ENCODE measurements at regions not wholly inside any gene's neighbourhood (a gene's known extent, or its start where the extent isn't known, plus 50 kb on each side); places are given as distances from the start of the nearest gene placed in this dataset.

DNA sequence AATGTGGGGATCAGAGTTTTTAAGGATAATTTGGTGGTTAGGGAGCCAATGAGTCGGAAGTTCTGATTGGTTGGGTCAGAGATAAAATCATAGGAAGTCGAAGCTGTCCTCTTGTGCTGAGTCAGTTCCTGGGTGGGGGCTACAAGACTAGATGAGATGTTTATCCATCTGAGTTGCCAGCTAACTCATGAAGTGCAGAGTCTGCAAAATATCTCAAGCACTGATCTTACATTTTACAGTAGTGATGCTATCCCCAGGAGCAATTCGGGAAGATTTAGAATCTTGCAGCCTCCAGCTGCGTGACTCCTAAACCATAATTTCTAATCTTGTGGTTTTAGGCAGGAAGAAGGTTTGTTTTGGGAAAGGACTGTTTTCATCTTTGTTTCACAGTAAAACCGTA, 565.8 kb upstream of the SPANXN1 start:
- TF ChIP-seq ZBTB7A (IDR thresholded peaks at IDR 0.05; ENCODE audit: low read depth), result no peak
- no peak for TF ChIP-seq CREB1 (IDR thresholded peaks at IDR 0.05; ENCODE audit: low read depth)
- no peak for TF ChIP-seq CEBPB (IDR thresholded peaks at IDR 0.05)
- no peak for TF ChIP-seq RAD21 (IDR thresholded peaks at IDR 0.05; ENCODE audit: low read depth)
- no peak for TF ChIP-seq TCF12 (IDR thresholded peaks at IDR 0.05; ENCODE audit: low read depth)
- TF ChIP-seq, protein P1, sequence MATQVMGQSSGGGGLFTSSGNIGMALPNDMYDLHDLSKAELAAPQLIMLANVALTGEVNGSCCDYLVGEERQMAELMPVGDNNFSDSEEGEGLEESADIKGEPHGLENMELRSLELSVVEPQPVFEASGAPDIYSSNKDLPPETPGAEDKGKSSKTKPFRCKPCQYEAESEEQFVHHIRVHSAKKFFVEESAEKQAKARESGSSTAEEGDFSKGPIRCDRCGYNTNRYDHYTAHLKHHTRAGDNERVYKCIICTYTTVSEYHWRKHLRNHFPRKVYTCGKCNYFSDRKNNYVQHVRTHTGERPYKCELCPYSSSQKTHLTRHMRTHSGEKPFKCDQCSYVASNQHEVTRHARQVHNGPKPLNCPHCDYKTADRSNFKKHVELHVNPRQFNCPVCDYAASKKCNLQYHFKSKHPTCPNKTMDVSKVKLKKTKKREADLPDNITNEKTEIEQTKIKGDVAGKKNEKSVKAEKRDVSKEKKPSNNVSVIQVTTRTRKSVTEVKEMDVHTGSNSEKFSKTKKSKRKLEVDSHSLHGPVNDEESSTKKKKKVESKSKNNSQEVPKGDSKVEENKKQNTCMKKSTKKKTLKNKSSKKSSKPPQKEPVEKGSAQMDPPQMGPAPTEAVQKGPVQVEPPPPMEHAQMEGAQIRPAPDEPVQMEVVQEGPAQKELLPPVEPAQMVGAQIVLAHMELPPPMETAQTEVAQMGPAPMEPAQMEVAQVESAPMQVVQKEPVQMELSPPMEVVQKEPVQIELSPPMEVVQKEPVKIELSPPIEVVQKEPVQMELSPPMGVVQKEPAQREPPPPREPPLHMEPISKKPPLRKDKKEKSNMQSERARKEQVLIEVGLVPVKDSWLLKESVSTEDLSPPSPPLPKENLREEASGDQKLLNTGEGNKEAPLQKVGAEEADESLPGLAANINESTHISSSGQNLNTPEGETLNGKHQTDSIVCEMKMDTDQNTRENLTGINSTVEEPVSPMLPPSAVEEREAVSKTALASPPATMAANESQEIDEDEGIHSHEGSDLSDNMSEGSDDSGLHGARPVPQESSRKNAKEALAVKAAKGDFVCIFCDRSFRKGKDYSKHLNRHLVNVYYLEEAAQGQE (IDR thresholded peaks at IDR 0.05; ENCODE audit: low read depth), result no peak
- TF ChIP-seq FOXM1 (IDR thresholded peaks at IDR 0.05; ENCODE audit: borderline replicate concordance, low read depth), result no peak
- no peak for TF ChIP-seq EGR1 (IDR thresholded peaks at IDR 0.05)
- TF ChIP-seq, protein P2, sequence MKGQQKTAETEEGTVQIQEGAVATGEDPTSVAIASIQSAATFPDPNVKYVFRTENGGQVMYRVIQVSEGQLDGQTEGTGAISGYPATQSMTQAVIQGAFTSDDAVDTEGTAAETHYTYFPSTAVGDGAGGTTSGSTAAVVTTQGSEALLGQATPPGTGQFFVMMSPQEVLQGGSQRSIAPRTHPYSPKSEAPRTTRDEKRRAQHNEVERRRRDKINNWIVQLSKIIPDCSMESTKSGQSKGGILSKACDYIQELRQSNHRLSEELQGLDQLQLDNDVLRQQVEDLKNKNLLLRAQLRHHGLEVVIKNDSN (IDR thresholded peaks at IDR 0.05), result no peak

DNA sequence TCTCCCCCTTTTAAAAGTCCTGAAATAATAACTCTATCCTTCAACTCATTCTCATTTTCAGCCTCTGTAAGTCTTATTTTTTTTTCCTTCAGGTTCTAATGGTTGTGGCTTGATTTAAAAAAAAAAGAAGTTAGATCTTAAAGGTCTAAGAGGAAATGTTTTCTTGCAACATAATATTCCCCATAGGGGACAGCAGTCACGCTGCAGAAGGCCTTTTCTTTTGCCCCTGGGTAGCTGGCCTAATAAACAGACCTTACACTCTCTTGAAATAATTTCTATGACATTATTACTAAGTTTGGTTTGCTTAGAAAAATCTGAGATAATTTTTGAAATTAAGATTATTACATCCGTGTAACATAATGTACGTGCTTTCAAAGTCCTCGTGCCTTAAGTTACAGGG, 564.1 kb upstream of the SPANXN1 start:
- TF ChIP-seq ZBTB7A (IDR thresholded peaks at IDR 0.05; ENCODE audit: low read depth), result no peak
- TF ChIP-seq, protein P3, sequence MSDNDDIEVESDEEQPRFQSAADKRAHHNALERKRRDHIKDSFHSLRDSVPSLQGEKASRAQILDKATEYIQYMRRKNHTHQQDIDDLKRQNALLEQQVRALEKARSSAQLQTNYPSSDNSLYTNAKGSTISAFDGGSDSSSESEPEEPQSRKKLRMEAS (IDR thresholded peaks at IDR 0.05), result no peak
- TF ChIP-seq TEAD4 (IDR thresholded peaks at IDR 0.05), result no peak
- TF ChIP-seq YY1 (IDR thresholded peaks at IDR 0.05; ENCODE audit: low read depth), result no peak
- TF ChIP-seq, protein P1 (IDR thresholded peaks at IDR 0.05; ENCODE audit: low read depth), result no peak
- TF ChIP-seq TCF12 (IDR thresholded peaks at IDR 0.05; ENCODE audit: low read depth), result no peak
- TF ChIP-seq, protein P2 (IDR thresholded peaks at IDR 0.05), result no peak
- TF ChIP-seq TAF1 (IDR thresholded peaks at IDR 0.05; ENCODE audit: low read depth), result no peak
- no peak for TF ChIP-seq CEBPB (IDR thresholded peaks at IDR 0.05)
- TF ChIP-seq NFIC (IDR thresholded peaks at IDR 0.05), result no peak
- no peak for TF ChIP-seq RAD21 (IDR thresholded peaks at IDR 0.05; ENCODE audit: low read depth)
- no peak for TF ChIP-seq FOXM1 (IDR thresholded peaks at IDR 0.05; ENCODE audit: borderline replicate concordance, low read depth)
- TF ChIP-seq CREB1 (IDR thresholded peaks at IDR 0.05; ENCODE audit: low read depth), result no peak
- TF ChIP-seq EP300 (IDR thresholded peaks at IDR 0.05; ENCODE audit: borderline replicate concordance), result no peak
- no peak for TF ChIP-seq EGR1 (IDR thresholded peaks at IDR 0.05)

DNA sequence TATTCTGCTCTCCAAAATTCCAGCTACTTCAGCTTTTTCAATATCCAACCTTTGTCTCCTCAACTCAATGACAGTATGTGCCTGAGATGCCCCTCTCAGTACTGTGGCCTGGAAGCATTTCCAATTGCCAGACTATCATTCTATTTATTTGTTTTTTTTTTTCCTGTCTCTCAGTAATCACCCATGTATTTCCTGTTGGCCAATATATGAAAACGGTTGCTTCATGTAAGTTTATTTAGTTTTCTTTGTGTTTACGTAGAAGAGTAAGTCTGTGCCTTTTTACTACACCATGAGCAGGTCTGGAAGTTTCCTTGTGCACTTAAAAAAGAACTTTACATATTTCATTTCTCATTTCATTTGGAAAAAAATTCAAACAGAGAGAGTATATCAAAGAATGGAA, 537.5 kb upstream of the SPANXN1 start:
- no peak for TF ChIP-seq NFIC (IDR thresholded peaks at IDR 0.05)
- TF ChIP-seq, protein P2 (IDR thresholded peaks at IDR 0.05), result no peak
- no peak for TF ChIP-seq TCF12 (IDR thresholded peaks at IDR 0.05; ENCODE audit: low read depth)

DNA sequence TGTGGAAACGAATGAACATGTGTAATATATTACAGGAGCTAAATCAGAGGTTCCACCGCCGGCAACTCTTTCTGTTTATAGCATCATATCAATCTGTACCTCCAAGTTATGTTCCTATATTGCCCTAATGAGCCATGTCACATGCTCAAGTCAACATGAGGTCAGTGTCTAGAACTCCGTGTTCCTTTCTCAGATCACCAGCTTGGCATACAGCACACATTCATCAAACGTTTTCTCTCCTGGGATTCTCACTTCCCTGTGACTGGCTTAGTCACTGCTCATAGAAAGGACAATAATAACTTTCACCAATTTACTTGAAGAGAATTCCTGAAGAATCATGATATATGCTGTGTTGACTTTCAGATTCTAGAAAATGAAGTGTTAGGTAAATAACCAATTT, 532.0 kb upstream of the SPANXN1 start:
- TF ChIP-seq NFIC (IDR thresholded peaks at IDR 0.05), result no peak
- TF ChIP-seq, protein P3 (IDR thresholded peaks at IDR 0.05), result no peak

DNA sequence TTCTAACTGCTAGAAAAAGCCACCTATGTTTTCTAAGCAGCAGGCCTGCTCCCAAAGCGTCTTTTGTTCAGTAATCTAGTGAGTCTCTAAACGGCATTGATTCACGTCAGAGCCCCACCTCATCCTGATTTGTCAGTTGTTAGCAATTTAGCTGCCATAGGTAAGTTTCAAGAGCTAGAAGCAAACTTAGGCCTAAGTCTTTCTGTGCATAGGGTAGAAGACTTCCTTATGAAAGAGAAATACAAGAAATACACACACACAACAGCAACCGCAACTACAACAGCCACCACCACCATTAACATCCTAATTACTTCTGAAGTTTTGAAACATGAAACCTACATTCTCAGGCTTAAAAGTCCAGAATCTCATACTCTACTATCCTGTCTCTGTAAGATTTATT, 531.1 kb upstream of the SPANXN1 start:
- TF ChIP-seq CREB1 (IDR thresholded peaks at IDR 0.05; ENCODE audit: low read depth) (no peak), TEAD4 (IDR thresholded peaks at IDR 0.05) (no peak), NFIC (IDR thresholded peaks at IDR 0.05) (no peak), TCF12 (IDR thresholded peaks at IDR 0.05; ENCODE audit: low read depth) (no peak), EP300 (IDR thresholded peaks at IDR 0.05; ENCODE audit: borderline replicate concordance) (no peak), TAF1 (IDR thresholded peaks at IDR 0.05; ENCODE audit: low read depth) (no peak)

DNA sequence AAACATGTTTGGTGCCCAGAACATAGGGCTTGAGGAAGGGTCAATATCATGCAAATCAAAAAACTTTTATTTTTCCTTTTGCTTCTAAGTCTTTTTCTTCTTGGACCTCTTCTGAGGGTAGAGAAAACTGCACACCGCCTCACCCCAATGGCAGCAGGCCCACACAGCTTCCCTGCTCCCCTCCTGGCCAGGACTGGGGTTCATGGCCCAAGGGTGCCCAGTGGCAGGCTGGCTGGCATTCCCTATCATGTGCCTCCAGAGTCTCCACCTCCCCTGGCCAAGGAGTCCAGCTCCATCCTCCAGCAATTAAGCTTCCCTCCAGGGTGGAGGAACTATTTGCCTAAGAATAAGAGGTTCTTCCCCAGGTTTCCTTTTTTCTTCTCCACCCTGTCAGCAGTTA, 529.6 kb upstream of the SPANXN1 start:
- no peak for TF ChIP-seq RAD21 (IDR thresholded peaks at IDR 0.05; ENCODE audit: low read depth)

DNA sequence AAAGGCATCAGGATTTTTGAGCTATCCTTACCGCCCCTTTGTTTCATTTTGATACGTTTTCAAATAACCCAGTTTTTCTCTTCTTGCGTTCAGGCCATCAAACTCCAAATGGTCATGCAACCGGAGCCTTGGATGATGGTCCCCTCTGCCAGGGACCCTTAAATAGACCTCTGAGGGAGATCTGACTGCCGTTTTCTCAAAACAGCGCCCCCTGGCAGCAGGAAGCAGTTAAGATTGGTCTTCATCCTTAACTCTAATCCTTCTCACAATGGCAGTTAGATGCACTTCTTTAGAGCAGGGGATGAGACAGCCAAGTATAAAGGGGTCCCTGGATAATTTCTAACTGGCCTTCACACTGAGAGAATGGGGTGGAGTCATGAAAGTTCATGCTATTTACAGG, 525.0 kb upstream of the SPANXN1 start:
- TF ChIP-seq TAF1 (IDR thresholded peaks at IDR 0.05; ENCODE audit: low read depth) (no peak), CEBPB (IDR thresholded peaks at IDR 0.05) (no peak), TEAD4 (IDR thresholded peaks at IDR 0.05) (no peak), TCF12 (IDR thresholded peaks at IDR 0.05; ENCODE audit: low read depth) (no peak), EP300 (IDR thresholded peaks at IDR 0.05; ENCODE audit: borderline replicate concordance) (no peak), YY1 (IDR thresholded peaks at IDR 0.05; ENCODE audit: low read depth) (no peak), FOXM1 (IDR thresholded peaks at IDR 0.05; ENCODE audit: borderline replicate concordance, low read depth) (no peak), RAD21 (IDR thresholded peaks at IDR 0.05; ENCODE audit: low read depth) (no peak), NFIC (IDR thresholded peaks at IDR 0.05) (no peak), ZBTB7A (IDR thresholded peaks at IDR 0.05; ENCODE audit: low read depth) (no peak), EGR1 (IDR thresholded peaks at IDR 0.05) (no peak), CREB1 (IDR thresholded peaks at IDR 0.05; ENCODE audit: low read depth) (no peak)
- TF ChIP-seq, protein P3 (IDR thresholded peaks at IDR 0.05), result no peak
- TF ChIP-seq, protein P1 (IDR thresholded peaks at IDR 0.05; ENCODE audit: low read depth), result no peak
- TF ChIP-seq, protein P2 (IDR thresholded peaks at IDR 0.05), result no peak

All from Ishikawa (cell line).